PC-3 (cell line): ENCODE measurements at regions not wholly inside any gene's neighbourhood (a gene's known extent, or its start where the extent isn't known, plus 50 kb on each side); places are given as distances from the start of the nearest gene placed in this dataset.

ENCODE experiments used
- ATAC-seq: fragments of 200-7000 bp; cut with Tn5 transposase; 2 replicates; pipeline ENCODE4 v1.9.1; 2020; ENCODE audit warnings: mild to moderate bottlenecking, moderate library complexity
- BruUV-seq: library from RNA; stranded (reverse); fragments of 400-500 nt; replicated peaks from 2 replicates; lab custom pipeline; 2021; lab: Mats Ljungman, UMichigan
- CTCF ChIA-PET: fragments of 300-600 bp; sonication (Branson Sonifier 250); formaldehyde crosslinking; loops from one replicate; lab custom pipeline; 2022; ENCODE audit warnings: antibody characterized with exemption; lab: Charles Lee
- POLR2A ChIA-PET: fragments of 300-600 bp; sonication (Branson Sonifier 250); formaldehyde crosslinking; loops from one replicate; lab custom pipeline; 2022; ENCODE audit warnings: antibody characterized with exemption; ENCODE audit not compliant: unreplicated experiment; lab: Charles Lee
- DNase-seq: peaks from one replicate; pipeline ENCODE4 v3.0.0-alpha.2; 2015
- H2AFZ ChIP-seq: fragments of 300-600 bp; sonication (generic); 2 replicates; pipeline ENCODE4 v1.6.0; 2016; ENCODE audit warnings: antibody characterized with exemption, low read length
- H3F3A ChIP-seq: fragments of 300-600 bp; sonication (generic); one replicate; pipeline ENCODE4 v1.6.0; 2017; ENCODE audit warnings: antibody characterized with exemption, low read length, control low read depth, mild to moderate bottlenecking; ENCODE audit not compliant: unreplicated experiment
- H3K27ac ChIP-seq: fragments of 300-600 bp; sonication (generic); 2 replicates; pipeline ENCODE4 v1.5.1; 2016; ENCODE audit warnings: mild to moderate bottlenecking, low read length
- H3K27me3 ChIP-seq: fragments of 300-600 bp; sonication (generic); 2 replicates; pipeline ENCODE4 v1.6.1; 2016; ENCODE audit warnings: low read length, mixed read lengths
- H3K36me3 ChIP-seq: fragments of 300-600 bp; sonication (generic); 2 replicates; pipeline ENCODE4 v1.6.1; 2016; ENCODE audit warnings: low read depth, mixed run types, low read length, mixed read lengths
- H3K4me1 ChIP-seq: fragments of 300-600 bp; sonication (generic); 2 replicates; pipeline ENCODE4 v1.5.1; 2016; ENCODE audit warnings: low read length; ENCODE audit not compliant: insufficient read depth
- H3K4me2 ChIP-seq: fragments of 300-600 bp; sonication (generic); 2 replicates; pipeline ENCODE4 v1.6.0; 2016; ENCODE audit warnings: low read length
- H3K4me3 ChIP-seq: fragments of 300-600 bp; sonication (generic); 2 replicates; pipeline ENCODE4 v1.5.1; 2016; ENCODE audit warnings: mild to moderate bottlenecking, low read length, mixed read lengths
- H3K79me2 ChIP-seq: fragments of 300-600 bp; sonication (generic); 2 replicates; pipeline ENCODE4 v1.6.1; 2017; ENCODE audit warnings: low read length, mixed read lengths
- H3K9ac ChIP-seq: fragments of 300-600 bp; sonication (generic); 2 replicates; pipeline ENCODE4 v1.6.0; 2016; ENCODE audit warnings: mild to moderate bottlenecking, low read length
- H3K9me2 ChIP-seq: fragments of 300-600 bp; sonication (generic); replicated peaks from 2 replicates; pipeline ENCODE4 v1.6.1; 2016; ENCODE audit warnings: mixed run types, low read length, mixed read lengths
- H3K9me3 ChIP-seq: fragments of 300-600 bp; sonication (generic); 2 replicates; pipeline ENCODE4 v1.6.1; 2016; ENCODE audit warnings: low read length, mixed read lengths
- H4K20me1 ChIP-seq: fragments of 300-600 bp; sonication (generic); 2 replicates; pipeline ENCODE4 v1.6.1; 2016; ENCODE audit warnings: low read length, mixed read lengths
- EZH2 ChIP-seq: fragments of 300-600 bp; sonication (generic); IDR thresholded peaks from one replicate; pipeline ENCODE4 v1.6.1; 2017; ENCODE audit warnings: antibody characterized with exemption, mild to moderate bottlenecking, low read length; ENCODE audit not compliant: unreplicated experiment
- EZH2phosphoT487 ChIP-seq: fragments of 300-600 bp; sonication (generic); IDR thresholded peaks from 2 replicates; pipeline ENCODE4 v1.6.1; 2018; ENCODE audit warnings: mild to moderate bottlenecking, antibody characterized with exemption, low read length, borderline replicate concordance
- intact Hi-C: fragments of 100-400 bp; cut with micrococcal nuclease; formaldehyde crosslinking; loops from 2 replicates; pipeline ENCODE4 v1.9.0; 2023
- TF ChIP-seq, protein P1 (sequence below): fragments of 300-600 bp; sonication (generic); conservative IDR thresholded peaks from 2 replicates; pipeline ENCODE4 v1.5.1; 2017; ENCODE audit warnings: antibody characterized with exemption, low read depth, mild to moderate bottlenecking, low read length

DNA sequence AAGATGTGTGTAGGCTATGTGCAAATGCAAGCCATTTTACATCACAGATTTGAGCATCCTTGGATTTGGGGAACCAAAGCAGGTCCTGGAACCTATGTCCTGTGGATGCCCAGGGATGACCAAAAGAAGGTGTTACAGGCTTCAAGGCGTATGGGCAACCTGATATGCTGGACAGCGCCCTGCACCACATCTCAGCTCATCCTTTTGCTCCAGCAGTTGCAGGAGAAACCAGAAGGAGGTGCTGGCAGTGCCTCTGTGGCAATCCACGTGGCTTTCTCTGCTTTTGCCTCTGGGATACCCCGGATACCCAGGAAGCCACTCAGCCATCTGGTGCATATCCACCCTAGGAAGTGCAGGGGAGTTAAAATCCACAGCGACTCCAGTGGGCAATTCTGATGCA lies 110.3 kb upstream of the VSTM2B start:
- ChIA-PET POLR2A (no interaction called here), CTCF (no interaction called here)
- intact Hi-C loops = no loop called here
- ATAC-seq (no peak), DNase-seq (no peak)
- H3K4me2 ChIP-seq = no peak overlapping the region
- no peaks in the 10 kb centered on the region for H3F3A ChIP-seq
- TF ChIP-seq EZH2 = no peak
- TF ChIP-seq, protein P1, sequence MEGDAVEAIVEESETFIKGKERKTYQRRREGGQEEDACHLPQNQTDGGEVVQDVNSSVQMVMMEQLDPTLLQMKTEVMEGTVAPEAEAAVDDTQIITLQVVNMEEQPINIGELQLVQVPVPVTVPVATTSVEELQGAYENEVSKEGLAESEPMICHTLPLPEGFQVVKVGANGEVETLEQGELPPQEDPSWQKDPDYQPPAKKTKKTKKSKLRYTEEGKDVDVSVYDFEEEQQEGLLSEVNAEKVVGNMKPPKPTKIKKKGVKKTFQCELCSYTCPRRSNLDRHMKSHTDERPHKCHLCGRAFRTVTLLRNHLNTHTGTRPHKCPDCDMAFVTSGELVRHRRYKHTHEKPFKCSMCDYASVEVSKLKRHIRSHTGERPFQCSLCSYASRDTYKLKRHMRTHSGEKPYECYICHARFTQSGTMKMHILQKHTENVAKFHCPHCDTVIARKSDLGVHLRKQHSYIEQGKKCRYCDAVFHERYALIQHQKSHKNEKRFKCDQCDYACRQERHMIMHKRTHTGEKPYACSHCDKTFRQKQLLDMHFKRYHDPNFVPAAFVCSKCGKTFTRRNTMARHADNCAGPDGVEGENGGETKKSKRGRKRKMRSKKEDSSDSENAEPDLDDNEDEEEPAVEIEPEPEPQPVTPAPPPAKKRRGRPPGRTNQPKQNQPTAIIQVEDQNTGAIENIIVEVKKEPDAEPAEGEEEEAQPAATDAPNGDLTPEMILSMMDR = no peak
- TF ChIP-seq EZH2phosphoT487 = no peak
- no peaks in the 10 kb centered on the region for H3K9me3 ChIP-seq
- H3K9me2 ChIP-seq = no peaks in the 10 kb centered on the region
- BruUV-seq = no TSS peak
- no peak overlapping the region for H2AFZ ChIP-seq
- no peaks in the 10 kb centered on the region for H3K4me1 ChIP-seq
- H3K79me2 ChIP-seq = no peaks in the 10 kb centered on the region
- no peak overlapping the region for H3K9ac ChIP-seq
- no peaks in the 10 kb centered on the region for H3K27me3 ChIP-seq
- no peaks in the 10 kb centered on the region for H4K20me1 ChIP-seq
- H3K36me3 ChIP-seq = no peaks in the 10 kb centered on the region
- H3K27ac ChIP-seq = no peak overlapping the region
- no peak overlapping the region for H3K4me3 ChIP-seq

DNA sequence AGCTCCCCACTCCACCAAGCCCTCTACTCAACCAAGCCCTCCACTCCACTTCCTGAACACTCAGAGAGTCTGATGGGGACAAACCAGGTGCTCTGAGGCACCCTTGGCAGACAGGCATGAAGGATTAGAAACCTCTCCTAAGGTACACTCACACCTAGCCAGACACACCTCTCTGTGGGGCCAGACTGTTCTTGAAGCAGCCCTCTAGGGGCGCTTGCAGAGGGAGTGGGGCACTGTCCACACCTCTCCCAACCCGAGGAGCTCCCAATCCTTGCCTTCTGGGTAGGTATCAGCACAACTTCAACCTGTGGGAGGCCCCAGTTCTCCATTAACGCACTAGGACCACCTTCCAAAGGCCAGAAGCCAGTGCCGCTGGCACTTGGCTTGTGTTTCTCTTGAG lies 108.7 kb upstream of the VSTM2B start:
- H3K4me3 ChIP-seq = no peak overlapping the region
- ATAC-seq (no peak), DNase-seq (no peak)
- H3K27ac ChIP-seq = no peak overlapping the region
- H3K9me2 ChIP-seq = no peaks in the 10 kb centered on the region
- no peak overlapping the region for H3K4me2 ChIP-seq
- no peaks in the 10 kb centered on the region for H3K27me3 ChIP-seq
- BruUV-seq = no TSS peak
- no peak overlapping the region for H3K9ac ChIP-seq
- no peaks in the 10 kb centered on the region for H3K9me3 ChIP-seq
- no peaks in the 10 kb centered on the region for H3K79me2 ChIP-seq
- ChIA-PET POLR2A (no interaction called here), CTCF (no interaction called here)
- H3K36me3 ChIP-seq = no peaks in the 10 kb centered on the region
- TF ChIP-seq EZH2phosphoT487 (no peak), EZH2 (no peak)
- TF ChIP-seq, protein P1 = no peak
- no peak overlapping the region for H2AFZ ChIP-seq
- H3K4me1 ChIP-seq = no peaks in the 10 kb centered on the region
- H3F3A ChIP-seq = no peaks in the 10 kb centered on the region
- H4K20me1 ChIP-seq = no peaks in the 10 kb centered on the region
- intact Hi-C loops = no loop called here

DNA sequence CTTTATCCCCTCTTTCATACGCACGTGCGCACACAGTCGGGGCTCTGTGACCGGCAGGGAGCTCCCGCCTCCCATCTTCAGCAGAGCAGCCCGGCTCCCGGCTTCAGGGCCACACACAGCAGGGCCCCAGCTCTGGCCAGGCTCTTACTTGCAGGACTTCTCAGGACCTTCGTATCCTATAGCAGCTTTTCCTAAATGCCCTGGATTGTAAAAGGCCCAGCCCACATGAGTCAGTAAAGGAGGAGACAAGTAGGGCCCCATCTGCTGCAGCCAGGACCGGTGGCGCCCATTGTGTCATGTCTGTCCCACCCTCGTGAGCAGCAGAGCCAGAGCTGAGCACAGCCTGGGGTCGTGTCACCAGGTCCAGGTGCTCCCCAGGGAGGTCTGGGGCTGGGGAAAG lies 107.6 kb upstream of the VSTM2B start:
- Histone ChIP-seq H3K9me2 (no peaks in the 10 kb centered on the region), H3K36me3 (no peaks in the 10 kb centered on the region), H3K4me1 (no peaks in the 10 kb centered on the region), H3K9me3 (no peaks in the 10 kb centered on the region), H3K27me3 (no peaks in the 10 kb centered on the region), H3K4me3 (no peak overlapping the region), H3F3A (no peaks in the 10 kb centered on the region), H2AFZ (no peak overlapping the region), H4K20me1 (no peaks in the 10 kb centered on the region), H3K4me2 (no peak overlapping the region), H3K79me2 (no peaks in the 10 kb centered on the region), H3K27ac (no peak overlapping the region), H3K9ac (no peak overlapping the region)
- ATAC-seq = no peak
- DNase-seq = no peak
- CTCF ChIA-PET = no interaction called here
- intact Hi-C loops = no loop called here
- no TSS peak for BruUV-seq
- TF ChIP-seq EZH2phosphoT487 = no peak
- TF ChIP-seq, protein P1 = no peak
- TF ChIP-seq EZH2 = no peak
- POLR2A ChIA-PET = no interaction called here
